Gastroesophageal sphincter (tissue), 3 donors: ENCODE measurements at regions not wholly inside any gene's neighbourhood (a gene's known extent, or its start where the extent isn't known, plus 50 kb on each side); places are given as distances from the start of the nearest gene placed in this dataset.

ENCODE experiments used
- POLR2A ChIP-seq, 2 donors: fragments of 450-650 bp; IDR thresholded peaks; one replicate each; pipeline ENCODE4 v1.6.1; 2017; ENCODE audit warnings: antibody characterized with exemption in 2 of 2, mild to moderate bottlenecking in 2 of 2, moderate library complexity in 1 of 2
- TF ChIP-seq, protein P1 (sequence below), 4 experiments: fragments of 200-600 bp in 2 of 4; fragments of 450-650 bp in 2 of 4; sonication (generic) in 1 of 4; IDR thresholded peaks; one replicate each; pipeline ENCODE4 v1.5.1; 2017 to 2019; ENCODE audit warnings: antibody characterized with exemption in 4 of 4, mild to moderate bottlenecking in 2 of 4, moderate library complexity in 2 of 4

DNA sequence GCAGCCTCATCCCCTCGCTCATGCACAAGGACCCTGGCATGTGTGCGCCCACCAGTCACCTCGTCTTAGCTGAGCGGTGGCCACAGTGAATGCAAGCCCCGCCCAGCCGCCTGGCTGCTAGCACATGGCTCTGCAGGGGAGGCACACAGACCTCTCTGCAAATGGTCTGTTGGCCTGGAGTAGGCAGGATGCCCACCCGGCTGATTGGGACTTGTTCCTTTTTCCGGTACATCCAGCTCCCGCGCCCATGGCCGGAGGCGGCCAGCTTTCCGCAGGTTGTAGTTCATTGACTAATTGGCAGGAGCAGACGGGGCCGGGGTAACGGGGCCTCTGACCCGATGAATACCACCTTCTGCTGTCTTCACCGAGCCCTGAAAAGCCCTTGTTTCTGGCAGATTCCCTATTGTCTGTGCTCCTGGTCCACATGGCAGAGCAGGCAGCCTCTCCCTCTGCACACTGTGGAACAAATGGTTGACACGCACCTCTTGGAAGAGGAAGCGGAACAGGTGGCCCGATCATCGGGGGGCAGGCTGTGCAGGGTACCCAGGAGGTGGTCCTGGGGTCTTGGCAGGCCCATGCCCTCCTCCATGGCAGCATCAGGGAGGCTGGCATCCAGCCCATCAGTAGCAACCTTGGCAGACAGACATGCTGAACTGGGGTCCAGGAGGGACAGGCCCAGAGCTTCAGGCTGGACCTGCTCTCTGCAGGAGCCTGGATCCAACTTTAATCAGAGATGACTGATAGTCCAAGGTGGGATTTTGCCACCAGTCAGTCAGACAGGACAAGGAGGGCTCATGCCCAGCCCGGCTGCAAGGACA lies 1512.0 kb downstream of the BRD1 start:
- TF ChIP-seq POLR2A (IDR thresholded peaks at IDR 0.05) = no peak
- TF ChIP-seq, protein P1, sequence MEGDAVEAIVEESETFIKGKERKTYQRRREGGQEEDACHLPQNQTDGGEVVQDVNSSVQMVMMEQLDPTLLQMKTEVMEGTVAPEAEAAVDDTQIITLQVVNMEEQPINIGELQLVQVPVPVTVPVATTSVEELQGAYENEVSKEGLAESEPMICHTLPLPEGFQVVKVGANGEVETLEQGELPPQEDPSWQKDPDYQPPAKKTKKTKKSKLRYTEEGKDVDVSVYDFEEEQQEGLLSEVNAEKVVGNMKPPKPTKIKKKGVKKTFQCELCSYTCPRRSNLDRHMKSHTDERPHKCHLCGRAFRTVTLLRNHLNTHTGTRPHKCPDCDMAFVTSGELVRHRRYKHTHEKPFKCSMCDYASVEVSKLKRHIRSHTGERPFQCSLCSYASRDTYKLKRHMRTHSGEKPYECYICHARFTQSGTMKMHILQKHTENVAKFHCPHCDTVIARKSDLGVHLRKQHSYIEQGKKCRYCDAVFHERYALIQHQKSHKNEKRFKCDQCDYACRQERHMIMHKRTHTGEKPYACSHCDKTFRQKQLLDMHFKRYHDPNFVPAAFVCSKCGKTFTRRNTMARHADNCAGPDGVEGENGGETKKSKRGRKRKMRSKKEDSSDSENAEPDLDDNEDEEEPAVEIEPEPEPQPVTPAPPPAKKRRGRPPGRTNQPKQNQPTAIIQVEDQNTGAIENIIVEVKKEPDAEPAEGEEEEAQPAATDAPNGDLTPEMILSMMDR (IDR thresholded peaks at IDR 0.05) = no peak
